ENCODE measurements at regions not wholly inside any gene's neighbourhood (a gene's known extent, or its start where the extent isn't known, plus 50 kb on each side); places are given as distances from the start of the nearest gene placed in this dataset.

DNA sequence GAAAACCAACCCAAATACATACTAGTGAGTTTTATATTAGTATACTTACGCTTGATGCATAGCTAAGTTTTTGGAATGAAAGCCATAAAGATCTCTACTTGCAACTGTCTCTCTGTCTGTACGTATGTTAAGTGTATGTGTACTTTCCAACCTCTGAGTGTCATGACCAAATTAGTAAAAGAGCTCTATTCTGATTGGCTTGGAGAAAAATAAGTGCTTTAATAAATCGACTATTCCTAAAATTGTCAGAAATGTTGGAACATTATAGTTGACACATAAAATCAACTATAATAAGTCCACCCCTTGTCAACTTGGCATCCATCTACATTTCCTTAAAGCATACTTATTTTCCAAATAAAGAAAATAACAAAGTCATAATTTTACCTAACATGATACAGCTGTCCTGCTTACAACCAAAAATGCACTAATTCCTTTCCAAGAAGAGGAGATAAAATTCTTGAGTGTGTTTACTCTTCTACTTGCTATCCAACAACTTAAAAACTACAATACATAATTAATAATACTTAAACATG lies 507.4 kb upstream of the ATP2B1 start:
- no TSS peak for BruUV-seq (replicated peaks)
- in situ Hi-C loops (cut with MboI): no loop called here
- Histone ChIP-seq H3K4me2 (ENCODE audit: control insufficient read depth, insufficient read depth) (no peak overlapping the region), H3K27me3 (replicated peaks in 1 of 2; ENCODE audit: control insufficient read depth in 2 of 2, insufficient read depth in 2 of 2, low read length in 1 of 2) (no peaks in the 10 kb centered on the region), H4K20me1 (ENCODE audit: control insufficient read depth, insufficient read depth) (no peaks in the 10 kb centered on the region), H3K27ac (ENCODE audit: control insufficient read depth, insufficient read depth) (no peak overlapping the region), H2AFZ (ENCODE audit: control insufficient read depth, low read depth, low read length) (no peak overlapping the region), H3K4me3 (no peak overlapping the region), H3K79me2 (ENCODE audit: control insufficient read depth, insufficient read depth, low read length) (no peaks in the 10 kb centered on the region), H3K9me3 (replicated peaks; ENCODE audit: control insufficient read depth, insufficient read depth, low read length) (no peaks in the 10 kb centered on the region; the same call in 2 of the 3 replicates), H3K36me3 (ENCODE audit: control insufficient read depth in 2 of 2, insufficient read depth in 2 of 2, low read length in 1 of 2) (no peaks in the 10 kb centered on the region), H3K9ac (ENCODE audit: control insufficient read depth, insufficient read depth, low read length) (no peak overlapping the region), H3K4me1 (ENCODE audit: control insufficient read depth, insufficient read depth, low read length) (no peaks in the 10 kb centered on the region)
- intact Hi-C loops (cut with micrococcal nuclease; ENCODE audit: unreplicated experiment): no loop called here
- RAD21 ChIA-PET (ENCODE audit: unreplicated experiment): no interaction called here
- no peak for FAIRE-seq
- POLR2A ChIA-PET: no interaction called here
- TF ChIP-seq MEF2A (IDR thresholded peaks at IDR 0.05; ENCODE audit: insufficient read depth, low read depth, low read length): no peak
- TF ChIP-seq, protein P1, sequence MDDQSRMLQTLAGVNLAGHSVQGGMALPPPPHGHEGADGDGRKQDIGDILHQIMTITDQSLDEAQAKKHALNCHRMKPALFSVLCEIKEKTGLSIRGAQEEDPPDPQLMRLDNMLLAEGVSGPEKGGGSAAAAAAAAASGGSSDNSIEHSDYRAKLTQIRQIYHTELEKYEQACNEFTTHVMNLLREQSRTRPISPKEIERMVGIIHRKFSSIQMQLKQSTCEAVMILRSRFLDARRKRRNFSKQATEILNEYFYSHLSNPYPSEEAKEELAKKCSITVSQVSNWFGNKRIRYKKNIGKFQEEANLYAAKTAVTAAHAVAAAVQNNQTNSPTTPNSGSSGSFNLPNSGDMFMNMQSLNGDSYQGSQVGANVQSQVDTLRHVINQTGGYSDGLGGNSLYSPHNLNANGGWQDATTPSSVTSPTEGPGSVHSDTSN (IDR thresholded peaks at IDR 0.05; ENCODE audit: insufficient replicate concordance, low read depth, low read length): no peak
- no peak for TF ChIP-seq NR2C2 (IDR thresholded peaks at IDR 0.05; ENCODE audit: borderline replicate concordance, control insufficient read depth, insufficient read length, low read depth)
- TF ChIP-seq SMC3 (IDR thresholded peaks at IDR 0.05; ENCODE audit: borderline replicate concordance, low read length): no peak
- TF ChIP-seq LARP7 (IDR thresholded peaks at IDR 0.05): no peak
- TF ChIP-seq WRNIP1 (IDR thresholded peaks at IDR 0.05; ENCODE audit: borderline replicate concordance, low read depth, low read length): no peak
- no peak for TF ChIP-seq BMI1 (IDR thresholded peaks at IDR 0.05; ENCODE audit: borderline replicate concordance)
- TF ChIP-seq, protein P2, sequence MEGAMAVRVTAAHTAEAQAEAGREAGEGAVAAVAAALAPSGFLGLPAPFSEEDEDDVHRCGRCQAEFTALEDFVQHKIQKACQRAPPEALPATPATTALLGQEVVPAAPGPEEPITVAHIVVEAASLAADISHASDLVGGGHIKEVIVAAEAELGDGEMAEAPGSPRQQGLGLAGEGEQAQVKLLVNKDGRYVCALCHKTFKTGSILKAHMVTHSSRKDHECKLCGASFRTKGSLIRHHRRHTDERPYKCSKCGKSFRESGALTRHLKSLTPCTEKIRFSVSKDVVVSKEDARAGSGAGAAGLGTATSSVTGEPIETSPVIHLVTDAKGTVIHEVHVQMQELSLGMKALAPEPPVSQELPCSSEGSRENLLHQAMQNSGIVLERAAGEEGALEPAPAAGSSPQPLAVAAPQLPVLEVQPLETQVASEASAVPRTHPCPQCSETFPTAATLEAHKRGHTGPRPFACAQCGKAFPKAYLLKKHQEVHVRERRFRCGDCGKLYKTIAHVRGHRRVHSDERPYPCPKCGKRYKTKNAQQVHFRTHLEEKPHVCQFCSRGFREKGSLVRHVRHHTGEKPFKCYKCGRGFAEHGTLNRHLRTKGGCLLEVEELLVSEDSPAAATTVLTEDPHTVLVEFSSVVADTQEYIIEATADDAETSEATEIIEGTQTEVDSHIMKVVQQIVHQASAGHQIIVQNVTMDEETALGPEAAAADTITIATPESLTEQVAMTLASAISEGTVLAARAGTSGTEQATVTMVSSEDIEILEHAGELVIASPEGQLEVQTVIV (IDR thresholded peaks at IDR 0.05; ENCODE audit: borderline replicate concordance, partially characterized antibody): no peak
- no peak for TF ChIP-seq KLF5 (IDR thresholded peaks at IDR 0.05; ENCODE audit: partially characterized antibody)
- no peak for TF ChIP-seq EED (IDR thresholded peaks at IDR 0.05; ENCODE audit: low read depth)
- TF ChIP-seq, protein P3, sequence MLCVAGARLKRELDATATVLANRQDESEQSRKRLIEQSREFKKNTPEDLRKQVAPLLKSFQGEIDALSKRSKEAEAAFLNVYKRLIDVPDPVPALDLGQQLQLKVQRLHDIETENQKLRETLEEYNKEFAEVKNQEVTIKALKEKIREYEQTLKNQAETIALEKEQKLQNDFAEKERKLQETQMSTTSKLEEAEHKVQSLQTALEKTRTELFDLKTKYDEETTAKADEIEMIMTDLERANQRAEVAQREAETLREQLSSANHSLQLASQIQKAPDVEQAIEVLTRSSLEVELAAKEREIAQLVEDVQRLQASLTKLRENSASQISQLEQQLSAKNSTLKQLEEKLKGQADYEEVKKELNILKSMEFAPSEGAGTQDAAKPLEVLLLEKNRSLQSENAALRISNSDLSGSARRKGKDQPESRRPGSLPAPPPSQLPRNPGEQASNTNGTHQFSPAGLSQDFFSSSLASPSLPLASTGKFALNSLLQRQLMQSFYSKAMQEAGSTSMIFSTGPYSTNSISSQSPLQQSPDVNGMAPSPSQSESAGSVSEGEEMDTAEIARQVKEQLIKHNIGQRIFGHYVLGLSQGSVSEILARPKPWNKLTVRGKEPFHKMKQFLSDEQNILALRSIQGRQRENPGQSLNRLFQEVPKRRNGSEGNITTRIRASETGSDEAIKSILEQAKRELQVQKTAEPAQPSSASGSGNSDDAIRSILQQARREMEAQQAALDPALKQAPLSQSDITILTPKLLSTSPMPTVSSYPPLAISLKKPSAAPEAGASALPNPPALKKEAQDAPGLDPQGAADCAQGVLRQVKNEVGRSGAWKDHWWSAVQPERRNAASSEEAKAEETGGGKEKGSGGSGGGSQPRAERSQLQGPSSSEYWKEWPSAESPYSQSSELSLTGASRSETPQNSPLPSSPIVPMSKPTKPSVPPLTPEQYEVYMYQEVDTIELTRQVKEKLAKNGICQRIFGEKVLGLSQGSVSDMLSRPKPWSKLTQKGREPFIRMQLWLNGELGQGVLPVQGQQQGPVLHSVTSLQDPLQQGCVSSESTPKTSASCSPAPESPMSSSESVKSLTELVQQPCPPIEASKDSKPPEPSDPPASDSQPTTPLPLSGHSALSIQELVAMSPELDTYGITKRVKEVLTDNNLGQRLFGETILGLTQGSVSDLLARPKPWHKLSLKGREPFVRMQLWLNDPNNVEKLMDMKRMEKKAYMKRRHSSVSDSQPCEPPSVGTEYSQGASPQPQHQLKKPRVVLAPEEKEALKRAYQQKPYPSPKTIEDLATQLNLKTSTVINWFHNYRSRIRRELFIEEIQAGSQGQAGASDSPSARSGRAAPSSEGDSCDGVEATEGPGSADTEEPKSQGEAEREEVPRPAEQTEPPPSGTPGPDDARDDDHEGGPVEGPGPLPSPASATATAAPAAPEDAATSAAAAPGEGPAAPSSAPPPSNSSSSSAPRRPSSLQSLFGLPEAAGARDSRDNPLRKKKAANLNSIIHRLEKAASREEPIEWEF (IDR thresholded peaks at IDR 0.05; ENCODE audit: insufficient replicate concordance, low read depth, low read length): no peak
- TF ChIP-seq MEF2B (IDR thresholded peaks at IDR 0.05; ENCODE audit: partially characterized antibody, poor library complexity, severe bottlenecking): no peak
- CTCF ChIA-PET: no interaction called here
- SMC1A ChIA-PET (ENCODE audit: uncharacterized antibody, unreplicated experiment): interaction anchor here (1.3 to 1.6 kb wide), 2 partner anchors 11 to 13 kb away, joined by 4 read pairs; no protein-coding TSS in a partner anchor
- no peak for ATAC-seq
- DNase-seq (ENCODE audit: low read depth, low spot score): no peak
- WGBS (ENCODE audit: insufficient coverage, insufficient replicate concordance, low lambda C conversion rate, missing lambda C conversion rate): 52% methylated on average over 3 of the region's 3 CpGs

Data from GM12878 (cell line).